ENCODE measurements at regions not wholly inside any gene's neighbourhood (a gene's known extent, or its start where the extent isn't known, plus 50 kb on each side); places are given as distances from the start of the nearest gene placed in this dataset.

DNA sequence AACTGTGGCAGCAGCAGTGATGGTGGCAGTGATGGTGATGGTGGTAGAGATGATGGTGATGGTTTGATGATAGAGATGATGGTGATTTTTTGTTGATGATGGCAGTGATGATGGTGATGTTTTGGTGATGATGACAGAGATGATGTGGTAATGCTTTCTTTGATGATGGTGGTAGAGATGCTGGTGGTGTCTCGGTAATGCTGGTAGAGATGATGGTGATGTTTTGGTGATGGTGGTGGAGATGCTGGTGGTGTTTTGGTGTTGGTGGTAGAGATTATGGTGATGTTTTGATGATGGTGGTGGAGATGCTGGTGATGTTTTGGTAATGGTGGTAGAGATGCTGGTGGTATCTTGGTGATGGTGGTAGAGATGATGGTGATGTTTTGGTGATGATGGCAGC is 131.6 kb downstream of the NAV1 start:
- TF ChIP-seq, protein P1, sequence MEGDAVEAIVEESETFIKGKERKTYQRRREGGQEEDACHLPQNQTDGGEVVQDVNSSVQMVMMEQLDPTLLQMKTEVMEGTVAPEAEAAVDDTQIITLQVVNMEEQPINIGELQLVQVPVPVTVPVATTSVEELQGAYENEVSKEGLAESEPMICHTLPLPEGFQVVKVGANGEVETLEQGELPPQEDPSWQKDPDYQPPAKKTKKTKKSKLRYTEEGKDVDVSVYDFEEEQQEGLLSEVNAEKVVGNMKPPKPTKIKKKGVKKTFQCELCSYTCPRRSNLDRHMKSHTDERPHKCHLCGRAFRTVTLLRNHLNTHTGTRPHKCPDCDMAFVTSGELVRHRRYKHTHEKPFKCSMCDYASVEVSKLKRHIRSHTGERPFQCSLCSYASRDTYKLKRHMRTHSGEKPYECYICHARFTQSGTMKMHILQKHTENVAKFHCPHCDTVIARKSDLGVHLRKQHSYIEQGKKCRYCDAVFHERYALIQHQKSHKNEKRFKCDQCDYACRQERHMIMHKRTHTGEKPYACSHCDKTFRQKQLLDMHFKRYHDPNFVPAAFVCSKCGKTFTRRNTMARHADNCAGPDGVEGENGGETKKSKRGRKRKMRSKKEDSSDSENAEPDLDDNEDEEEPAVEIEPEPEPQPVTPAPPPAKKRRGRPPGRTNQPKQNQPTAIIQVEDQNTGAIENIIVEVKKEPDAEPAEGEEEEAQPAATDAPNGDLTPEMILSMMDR (conservative IDR thresholded peaks at IDR 0.05) = no peak
- no peak for TF ChIP-seq ZFX (IDR thresholded peaks at IDR 0.05)

All from C4-2B (cell line).